ENCODE measurements at regions not wholly inside any gene's neighbourhood (a gene's known extent, or its start where the extent isn't known, plus 50 kb on each side); places are given as distances from the start of the nearest gene placed in this dataset.

- TF ChIP-seq POLR2A (IDR thresholded peaks at IDR 0.05; ENCODE audit: low read length) (no peak), GATA1 (IDR thresholded peaks at IDR 0.05; ENCODE audit: low read depth, low read length) (no peak)
Observed at GRCh38 chr4:31039382-31039781, 319.2 kb downstream of the PCDH7 start.
